Activated B cell treated with CpG ODN at 0.5 μM for 24 hours (primary cell): ENCODE measurements at regions not wholly inside any gene's neighbourhood (a gene's known extent, or its start where the extent isn't known, plus 50 kb on each side); places are given as distances from the start of the nearest gene placed in this dataset.

Experiments
- ATAC-seq: fragments of 200-7000 bp; cut with Tn5 transposase; one replicate; pipeline ENCODE4 v1.10.0; 2021; ENCODE audit warnings: low read depth, mild to moderate bottlenecking, moderate library complexity
- CTCF ChIA-PET: fragments of 350-600 bp; sonication (Branson Sonifier 250); formaldehyde crosslinking; loops from one replicate; lab custom pipeline; 2021; ENCODE audit warnings: antibody characterized with exemption; lab: Charles Lee
- POLR2A ChIA-PET: fragments of 350-600 bp; sonication (Branson Sonifier 250); formaldehyde crosslinking; loops from one replicate; lab custom pipeline; 2021; ENCODE audit warnings: antibody characterized with exemption; lab: Charles Lee
- DNase-seq: peaks from one replicate; pipeline ENCODE4 v3.0.0; 2022
- H3K27ac Mint-ChIP-seq: one replicate; pipeline ENCODE4 v1.8.0; 2020; ENCODE audit warnings: mixed read lengths
- H3K27me3 Mint-ChIP-seq: one replicate; pipeline ENCODE4 v1.8.0; 2021; ENCODE audit warnings: mixed read lengths
- H3K36me3 Mint-ChIP-seq: one replicate; pipeline ENCODE4 v1.8.0; 2021; ENCODE audit warnings: low read depth, mixed read lengths
- H3K4me1 Mint-ChIP-seq: one replicate; pipeline ENCODE4 v1.8.0; 2021; ENCODE audit warnings: mixed read lengths
- H3K4me3 Mint-ChIP-seq: one replicate; pipeline ENCODE4 v1.8.0; 2020; ENCODE audit warnings: mild to moderate bottlenecking, mixed read lengths
- H3K9me3 Mint-ChIP-seq: one replicate; pipeline ENCODE4 v1.8.0; 2020; ENCODE audit warnings: mixed read lengths
- CTCF ChIP-seq: fragments of 200-600 bp; IDR thresholded peaks from one replicate; pipeline ENCODE4 v1.8.0; 2022; ENCODE audit warnings: antibody characterized with exemption, mild to moderate bottlenecking
- intact Hi-C: fragments of 100-400 bp; cut with micrococcal nuclease; formaldehyde crosslinking; loops from one replicate; pipeline ENCODE4 v1.15.1; 2024

- peaks cover 3% of the 10 kb centered on the region for H3K27me3 Mint-ChIP-seq
- CTCF ChIA-PET: no interaction called here
- ATAC-seq (no peak), DNase-seq (no peak)
- intact Hi-C loops: no loop called here
- no peaks in the 10 kb centered on the region for H3K9me3 Mint-ChIP-seq
- no peak overlapping the region for H3K4me3 Mint-ChIP-seq
- H3K4me1 Mint-ChIP-seq: no peaks in the 10 kb centered on the region
- H3K27ac Mint-ChIP-seq: no peak overlapping the region
- POLR2A ChIA-PET: no interaction called here
- H3K36me3 Mint-ChIP-seq: no peaks in the 10 kb centered on the region
- no peak for TF ChIP-seq CTCF
Measured at GRCh38 chr15:69947394-69947793, 150.3 kb downstream of the TLE3 start.

- Mint-ChIP-seq H3K4me3 (no peak overlapping the region), H3K27me3 (no peaks in the 10 kb centered on the region), H3K9me3 (no peaks in the 10 kb centered on the region), H3K4me1 (no peaks in the 10 kb centered on the region), H3K27ac (no peak overlapping the region), H3K36me3 (no peaks in the 10 kb centered on the region)
- no peak for TF ChIP-seq CTCF
- DNase-seq (no peak), ATAC-seq (no peak)
- CTCF ChIA-PET: interaction anchor here (1.4 kb wide), 1 partner anchor 518 kb away, joined by 3 read pairs; no protein-coding TSS in a partner anchor
- POLR2A ChIA-PET: interaction anchor here (0.7 kb wide), 1 partner anchor 31 kb away, joined by 3 read pairs; no protein-coding TSS in a partner anchor
- intact Hi-C loops: no loop called here
Measured at GRCh38 chr15:69949485-69949884, 148.2 kb downstream of the TLE3 start.

GRCh38 chr15:69951256-69951897 is 146.3 kb downstream of the TLE3 start:
- no peak for TF ChIP-seq CTCF
- H3K36me3 Mint-ChIP-seq: no peaks in the 10 kb centered on the region
- no peak overlapping the region for H3K4me3 Mint-ChIP-seq
- H3K27ac Mint-ChIP-seq: no peak overlapping the region
- CTCF ChIA-PET: no interaction called here
- ATAC-seq (no peak), DNase-seq (no peak)
- no peaks in the 10 kb centered on the region for H3K9me3 Mint-ChIP-seq
- POLR2A ChIA-PET: interaction anchor here (0.7 kb wide), 1 partner anchor 15 kb away, joined by 3 read pairs; no protein-coding TSS in a partner anchor
- H3K27me3 Mint-ChIP-seq: no peaks in the 10 kb centered on the region
- no peaks in the 10 kb centered on the region for H3K4me1 Mint-ChIP-seq
- intact Hi-C loops: no loop called here

- Mint-ChIP-seq H3K36me3 (no peaks in the 10 kb centered on the region), H3K27me3 (no peaks in the 10 kb centered on the region), H3K9me3 (no peaks in the 10 kb centered on the region), H3K4me1 (no peaks in the 10 kb centered on the region), H3K27ac (no peak overlapping the region), H3K4me3 (no peak overlapping the region)
- ChIA-PET POLR2A (interaction anchor here (0.7 kb wide), 1 partner anchor 15 kb away, joined by 3 read pairs; no protein-coding TSS in a partner anchor), CTCF (no interaction called here)
- ATAC-seq: no peak
- no peak for TF ChIP-seq CTCF
- DNase-seq: no peak
- intact Hi-C loops: no loop called here
Measured at GRCh38 chr15:69951898-69952555, 145.7 kb downstream of the TLE3 start.

- TF ChIP-seq CTCF: no peak
- CTCF ChIA-PET: no interaction called here
- peaks cover 3% of the 10 kb centered on the region for H3K4me1 Mint-ChIP-seq
Measured at GRCh38 chr15:69953051-69953450, 144.7 kb downstream of the TLE3 start.

More at GRCh38 chr15:69953051-69953450, 144.7 kb downstream of the TLE3 start:
- ATAC-seq (no peak), DNase-seq (no peak)
- no peaks in the 10 kb centered on the region for H3K27me3 Mint-ChIP-seq
- POLR2A ChIA-PET: no interaction called here
- no peaks in the 10 kb centered on the region for H3K36me3 Mint-ChIP-seq
- no peak overlapping the region for H3K27ac Mint-ChIP-seq
- no peaks in the 10 kb centered on the region for H3K9me3 Mint-ChIP-seq
- H3K4me3 Mint-ChIP-seq: no peak overlapping the region
- intact Hi-C loops: no loop called here
